Endothelial cell of umbilical vein (primary cell): ENCODE measurements at regions not wholly inside any gene's neighbourhood (a gene's known extent, or its start where the extent isn't known, plus 50 kb on each side); places are given as distances from the start of the nearest gene placed in this dataset.

Experiments
- BruUV-seq: library from RNA; stranded (reverse); fragments of 400-500 nt; replicated peaks from 2 replicates; lab custom pipeline; 2021; lab: Mats Ljungman, UMichigan
- CTCF ChIA-PET: fragments of 300-600, 350-600 bp; sonication (Branson Sonifier 250); formaldehyde crosslinking; loops from one replicate; lab custom pipeline; 2021; ENCODE audit warnings: antibody characterized with exemption, inconsistent platforms; lab: Charles Lee
- POLR2A ChIA-PET: fragments of 300-600, 350-600 bp; sonication (Branson Sonifier 250); formaldehyde crosslinking; loops from one replicate; lab custom pipeline; 2021; ENCODE audit warnings: antibody characterized with exemption, inconsistent platforms; lab: Charles Lee
- DNase-seq: peaks from one replicate; pipeline ENCODE4 v3.0.0-alpha.2; 2011; ENCODE audit warnings: low read depth, low spot score
- FAIRE-seq: peaks from 2 replicates; lab custom pipeline; 2011; peaks lifted over from hg19 to GRCh38; lab: Jason Lieb, UNC
- H2AFZ ChIP-seq: 2 replicates; pipeline ENCODE4 v1.6.0; 2012; ENCODE audit warnings: low read depth, low read length, control low read depth, inconsistent platforms
- H3K27ac ChIP-seq: 2 replicates; pipeline ENCODE4 v1.5.1; 2011; ENCODE audit warnings: low read depth, mild to moderate bottlenecking, control low read depth, low read length, moderate library complexity; ENCODE audit not compliant: insufficient read depth
- H3K27me3 ChIP-seq, 2 experiments: 2 replicates each; pipeline versions ENCODE4 v1.6.0 to v1.6.1; 2011; ENCODE audit warnings: low read length in 2 of 2, mixed read lengths in 1 of 2; ENCODE audit not compliant: control insufficient read depth in 2 of 2, insufficient read depth in 2 of 2
- H3K36me3 ChIP-seq, 2 experiments: 2 replicates in 1 of 2; 3 replicates in 1 of 2; pipeline ENCODE4 v1.5.1; 2011; ENCODE audit warnings: low read length in 2 of 2, mild to moderate bottlenecking in 1 of 2, moderate library complexity in 1 of 2; ENCODE audit not compliant: control insufficient read depth in 2 of 2, insufficient read depth in 2 of 2; ENCODE audit errors: extremely low read depth in 1 of 2
- H3K4me1 ChIP-seq: 3 replicates; pipeline ENCODE4 v1.5.1; 2011; ENCODE audit warnings: mild to moderate bottlenecking, low read length; ENCODE audit not compliant: control insufficient read depth, insufficient read depth; ENCODE audit errors: extremely low read depth
- H3K4me2 ChIP-seq: 2 replicates; pipeline ENCODE4 v1.6.1; 2011; ENCODE audit warnings: low read length, control low read depth, mixed read lengths; ENCODE audit not compliant: insufficient read depth
- H3K4me3 ChIP-seq, 3 experiments: fragments of 200-600 bp in 1 of 3; sonication (generic), shearing (Covaris generic) in 1 of 3; replicated peaks in 1 of 3; 2 replicates each; pipeline ENCODE4 v1.5.1; 2011 to 2016; ENCODE audit warnings: control low read depth in 3 of 3, low read length in 3 of 3, mild to moderate bottlenecking in 2 of 3, inconsistent platforms in 1 of 3, low read depth in 1 of 3, moderate library complexity in 1 of 3; ENCODE audit not compliant: insufficient read depth in 1 of 3
- H3K79me2 ChIP-seq: 2 replicates; pipeline ENCODE4 v1.6.0; 2012; ENCODE audit warnings: low read length, inconsistent platforms; ENCODE audit not compliant: control insufficient read depth, insufficient read depth
- H3K9ac ChIP-seq: replicated peaks from 2 replicates; pipeline ENCODE3; 2011; ENCODE audit warnings: low read length, control low read depth; ENCODE audit not compliant: insufficient read depth; ENCODE audit errors: extremely low read depth
- H3K9me1 ChIP-seq: replicated peaks from 3 replicates; pipeline ENCODE4 v1.6.0; 2011; ENCODE audit warnings: mild to moderate bottlenecking, low read length; ENCODE audit not compliant: control insufficient read depth, insufficient read depth; ENCODE audit errors: extremely low read depth
- H3K9me3 ChIP-seq: replicated peaks from 2 replicates; pipeline ENCODE4 v1.5.1; 2012; ENCODE audit warnings: low read length, inconsistent platforms; ENCODE audit not compliant: control insufficient read depth, insufficient read depth
- H4K20me1 ChIP-seq: replicated peaks from 2 replicates; pipeline ENCODE3; 2011; ENCODE audit warnings: mild to moderate bottlenecking, low read length; ENCODE audit not compliant: control insufficient read depth, insufficient read depth; ENCODE audit errors: extremely low read depth
- CTCF ChIP-seq, 2 donors: IDR thresholded peaks; 1 replicate in 1 of 2; 2 replicates in 1 of 2; pipeline ENCODE4 v1.5.1; 2011; ENCODE audit warnings: low read length in 2 of 2, mild to moderate bottlenecking in 2 of 2, moderate library complexity in 2 of 2, control low read depth in 1 of 2, inconsistent platforms in 1 of 2, low read depth in 1 of 2; ENCODE audit not compliant: insufficient read depth in 1 of 2; ENCODE audit errors: extremely low read depth in 1 of 2
- EZH2 ChIP-seq: IDR thresholded peaks from 2 replicates; pipeline ENCODE4 v1.6.1; 2012; ENCODE audit warnings: borderline replicate concordance, low read depth, mild to moderate bottlenecking, moderate library complexity, low read length, inconsistent platforms; ENCODE audit not compliant: severe bottlenecking
- FOS ChIP-seq: IDR thresholded peaks from 2 replicates; pipeline ENCODE4 v1.6.1; 2011; ENCODE audit warnings: mild to moderate bottlenecking, low read length, moderate library complexity, borderline replicate concordance; ENCODE audit not compliant: insufficient read depth
- GATA2 ChIP-seq: IDR thresholded peaks from 2 replicates; pipeline ENCODE4 v1.7.0; 2011; ENCODE audit warnings: low read depth, mild to moderate bottlenecking, moderate library complexity, mixed read lengths, low read length; ENCODE audit not compliant: insufficient read length, insufficient read depth
- JUN ChIP-seq: IDR thresholded peaks from 2 replicates; pipeline ENCODE4 v1.6.1; 2011; ENCODE audit warnings: borderline replicate concordance, low read depth; ENCODE audit not compliant: insufficient read length, insufficient read depth
- MAX ChIP-seq: IDR thresholded peaks from 2 replicates; pipeline ENCODE4 v1.6.1; 2011; ENCODE audit not compliant: insufficient read depth, insufficient read length
- MYC ChIP-seq: IDR thresholded peaks from one replicate; pipeline ENCODE4 v1.6.1; 2011; ENCODE audit warnings: mild to moderate bottlenecking, low read depth, low read length
- POLR2A ChIP-seq: IDR thresholded peaks from 2 replicates; pipeline ENCODE4 v1.6.1; 2012; ENCODE audit warnings: low read depth, mild to moderate bottlenecking, control low read depth, low read length
- POLR2AphosphoS5 ChIP-seq: IDR thresholded peaks from 2 replicates; pipeline ENCODE4 v1.6.1; 2012; ENCODE audit warnings: low read depth, mild to moderate bottlenecking, control low read depth, low read length, moderate library complexity; ENCODE audit not compliant: insufficient read depth
- dilution Hi-C: fragments of 300-500 bp; cut with MboI; formaldehyde crosslinking; loops from one replicate; pipeline ENCODE4 v1.15.0; 2019; ENCODE audit warnings: low sequenced_read_pairs; ENCODE audit not compliant: extremely low pct_ligation_motif_present
- intact Hi-C: fragments of 100-400 bp; cut with micrococcal nuclease; formaldehyde crosslinking; loops from one replicate; pipeline ENCODE4 v1.10.0; 2022

- no peak overlapping the region for H3K27ac ChIP-seq
- H3K27me3 ChIP-seq, result no peaks in the 10 kb centered on the region
- no peaks in the 10 kb centered on the region for H3K9me3 ChIP-seq
- no peak overlapping the region for H3K9ac ChIP-seq
- no peaks in the 10 kb centered on the region for H3K4me1 ChIP-seq
- no peak for DNase-seq
- H2AFZ ChIP-seq, result no peak overlapping the region
- no TSS peak for BruUV-seq
- dilution Hi-C loops, result no loop called here
- H3K4me2 ChIP-seq, result no peak overlapping the region
- CTCF ChIA-PET, result no interaction called here
- FAIRE-seq, result no peak
- POLR2A ChIA-PET, result no interaction called here
- no peak for TF ChIP-seq MYC
- no peak for TF ChIP-seq POLR2AphosphoS5
- no peak for TF ChIP-seq JUN
- TF ChIP-seq POLR2A, result no peak
- TF ChIP-seq MAX, result no peak
- TF ChIP-seq FOS, result no peak
- no peak for TF ChIP-seq CTCF (IDR thresholded peaks at IDR 0.05; ENCODE audit: extremely low read depth in 1 of 2, insufficient read depth in 1 of 2, low read depth in 1 of 2, low read length in 2 of 2)
- TF ChIP-seq EZH2, result no peak
- TF ChIP-seq GATA2, result no peak
- H3K4me3 ChIP-seq, result no peak overlapping the region
- H3K9me1 ChIP-seq, result no peaks in the 10 kb centered on the region
- intact Hi-C loops, result no loop called here
- no peaks in the 10 kb centered on the region for H3K36me3 ChIP-seq
- no peaks in the 10 kb centered on the region for H3K79me2 ChIP-seq
- no peaks in the 10 kb centered on the region for H4K20me1 ChIP-seq
Observed at GRCh38 chr13:106187501-106188095, 347.9 kb downstream of the EFNB2 start.
